NT2/D1 (cell line): ENCODE measurements at regions not wholly inside any gene's neighbourhood (a gene's known extent, or its start where the extent isn't known, plus 50 kb on each side); places are given as distances from the start of the nearest gene placed in this dataset.

Experiments used
- DNase-seq: peaks from one replicate; pipeline ENCODE4 v3.0.0-alpha.2; 2011; ENCODE audit warnings: low read depth, low spot score
- H3K27me3 ChIP-seq: 2 replicates; pipeline ENCODE4 v1.6.0; 2011; ENCODE audit warnings: mild to moderate bottlenecking; ENCODE audit not compliant: insufficient read length, insufficient read depth
- H3K36me3 ChIP-seq: 2 replicates; pipeline ENCODE4 v1.6.1; 2011; ENCODE audit warnings: mild to moderate bottlenecking, low read length, mixed read lengths; ENCODE audit not compliant: insufficient read depth, insufficient read length
- H3K4me1 ChIP-seq: 2 replicates; pipeline ENCODE4 v1.5.1; 2011; ENCODE audit not compliant: insufficient read depth, insufficient read length
- H3K4me3 ChIP-seq: 2 replicates; pipeline ENCODE4 v1.5.1; 2011; ENCODE audit warnings: low read depth; ENCODE audit not compliant: insufficient read length
- H3K9ac ChIP-seq: 2 replicates; pipeline ENCODE4 v1.6.0; 2011; ENCODE audit warnings: low read depth; ENCODE audit not compliant: insufficient read length
- H3K9me3 ChIP-seq: 2 replicates; pipeline ENCODE4 v1.5.1; 2011; ENCODE audit warnings: mild to moderate bottlenecking, low read length; ENCODE audit not compliant: insufficient read depth
- SUZ12 ChIP-seq: IDR thresholded peaks from 2 replicates; pipeline ENCODE4 v1.6.1; 2011; ENCODE audit not compliant: insufficient read length, insufficient read depth; ENCODE audit errors: extremely low read depth
- YY1 ChIP-seq: IDR thresholded peaks from 2 replicates; pipeline ENCODE4 v1.6.1; 2011; ENCODE audit not compliant: insufficient read length, insufficient read depth
- ZNF274 ChIP-seq: IDR thresholded peaks from 2 replicates; pipeline ENCODE4 v1.6.1; 2011; ENCODE audit warnings: mild to moderate bottlenecking, low read depth, low read length

DNA sequence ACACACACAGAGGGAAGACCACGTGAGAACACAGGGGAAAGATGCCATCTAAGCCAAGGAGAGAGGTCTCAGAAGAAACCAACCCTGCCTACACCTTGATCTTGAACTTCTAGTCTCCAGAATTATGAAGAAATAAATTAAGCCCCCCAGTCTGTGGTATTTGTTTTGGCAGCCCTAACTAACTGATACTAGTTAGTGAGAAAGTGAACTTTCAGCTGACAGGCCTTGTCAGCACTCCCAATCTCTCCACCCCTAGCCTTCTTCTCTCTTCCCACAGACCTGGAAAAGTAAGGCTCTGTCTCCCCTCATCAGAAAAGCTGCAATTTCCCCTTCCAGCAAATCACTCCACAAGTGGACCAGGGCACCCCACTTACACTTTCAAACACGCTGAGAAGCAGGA lies 108.6 kb upstream of the CDYL start:
- DNase-seq: no peak
- TF ChIP-seq YY1 (no peak), ZNF274 (no peak), SUZ12 (no peak)
- Histone ChIP-seq H3K4me3 (no peak overlapping the region), H3K27me3 (no peaks in the 10 kb centered on the region), H3K4me1 (no peaks in the 10 kb centered on the region), H3K36me3 (no peaks in the 10 kb centered on the region), H3K9me3 (no peaks in the 10 kb centered on the region), H3K9ac (no peak overlapping the region)

DNA sequence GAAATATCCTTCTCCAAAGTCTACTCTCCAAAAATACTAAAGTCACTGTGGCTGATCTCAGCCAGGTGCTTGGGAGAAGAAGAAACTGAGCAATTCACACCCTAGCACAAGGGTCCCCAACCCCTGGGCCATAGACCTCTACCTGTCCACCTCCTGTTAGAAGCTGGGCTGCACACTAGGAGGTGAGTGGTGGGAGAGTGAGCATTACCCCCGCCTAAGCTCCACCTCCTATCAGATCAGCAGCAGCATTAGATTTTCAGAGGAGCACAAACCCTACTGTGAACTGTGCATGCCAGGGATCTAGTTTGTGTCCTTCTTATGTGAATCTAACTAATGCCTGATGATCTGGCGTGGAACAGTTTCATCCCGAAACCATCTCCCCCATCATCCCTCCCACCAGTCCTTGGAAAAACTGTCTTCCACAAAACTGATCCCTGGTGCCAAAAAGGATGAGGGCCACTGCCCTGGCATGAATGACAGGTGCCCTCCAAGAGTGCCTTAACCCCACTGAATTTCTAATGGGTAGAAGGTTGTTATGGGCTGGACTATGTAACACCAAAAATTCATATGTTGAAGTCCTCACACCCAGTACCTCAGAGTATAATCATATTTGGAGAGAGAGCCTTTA lies 109.2 kb upstream of the CDYL start:
- H3K4me1 ChIP-seq: no peaks in the 10 kb centered on the region
- no peaks in the 10 kb centered on the region for H3K36me3 ChIP-seq
- no peaks in the 10 kb centered on the region for H3K9me3 ChIP-seq
- TF ChIP-seq ZNF274 (no peak), YY1 (no peak), SUZ12 (no peak)
- DNase-seq: no peak
- no peak overlapping the region for H3K9ac ChIP-seq
- H3K27me3 ChIP-seq: no peaks in the 10 kb centered on the region
- H3K4me3 ChIP-seq: no peak overlapping the region

DNA sequence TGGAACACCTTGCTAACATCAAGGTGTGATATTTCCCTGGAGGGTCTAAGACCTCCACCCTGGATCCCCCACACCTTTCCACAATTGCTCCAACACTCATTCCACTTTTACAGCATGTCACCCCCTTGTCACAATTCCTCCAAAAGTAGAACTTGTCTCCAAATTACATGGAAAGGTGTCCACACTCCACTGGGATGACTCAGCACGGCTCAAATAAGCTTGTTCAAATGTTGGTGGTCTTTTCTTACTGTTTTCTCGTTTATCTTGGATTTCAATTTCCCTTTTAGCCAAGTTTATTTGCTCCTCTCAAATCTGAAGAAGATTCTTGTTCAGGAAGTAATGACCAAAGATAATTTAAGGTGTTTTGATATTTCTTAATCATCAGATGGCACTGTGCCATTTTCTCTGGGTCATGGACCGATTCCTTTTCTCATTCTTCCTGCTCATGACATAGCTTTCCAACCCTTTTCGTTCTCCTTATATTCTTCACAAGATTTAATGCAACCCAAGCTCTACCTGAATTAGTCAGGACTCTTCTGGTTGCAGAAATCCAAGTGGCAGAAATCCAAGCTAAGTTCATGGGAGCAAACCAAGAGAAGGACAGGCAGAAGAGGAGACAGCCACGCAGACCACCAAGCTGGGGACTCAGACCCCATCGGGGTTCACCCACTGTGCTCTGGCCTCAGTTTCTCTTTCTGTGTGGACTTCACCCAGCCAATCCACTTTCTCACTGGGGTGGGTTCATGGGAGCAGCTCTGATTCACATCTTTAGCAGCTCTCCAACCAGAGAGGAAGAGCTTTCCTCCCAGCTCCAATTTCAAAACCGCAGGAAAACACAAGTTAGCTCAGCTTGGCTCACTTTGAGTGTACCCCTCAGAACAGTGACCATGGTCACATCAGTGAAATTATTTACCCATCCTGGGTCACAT lies 110.5 kb upstream of the CDYL start:
- H3K9me3 ChIP-seq: no peaks in the 10 kb centered on the region
- H3K4me3 ChIP-seq: no peak overlapping the region
- H3K4me1 ChIP-seq: peaks cover 5% of the 10 kb centered on the region
- no peak for TF ChIP-seq ZNF274
- no peak for TF ChIP-seq SUZ12
- TF ChIP-seq YY1: no peak
- H3K36me3 ChIP-seq: no peaks in the 10 kb centered on the region
- H3K9ac ChIP-seq: no peak overlapping the region
- H3K27me3 ChIP-seq: no peaks in the 10 kb centered on the region
- no peak for DNase-seq

DNA sequence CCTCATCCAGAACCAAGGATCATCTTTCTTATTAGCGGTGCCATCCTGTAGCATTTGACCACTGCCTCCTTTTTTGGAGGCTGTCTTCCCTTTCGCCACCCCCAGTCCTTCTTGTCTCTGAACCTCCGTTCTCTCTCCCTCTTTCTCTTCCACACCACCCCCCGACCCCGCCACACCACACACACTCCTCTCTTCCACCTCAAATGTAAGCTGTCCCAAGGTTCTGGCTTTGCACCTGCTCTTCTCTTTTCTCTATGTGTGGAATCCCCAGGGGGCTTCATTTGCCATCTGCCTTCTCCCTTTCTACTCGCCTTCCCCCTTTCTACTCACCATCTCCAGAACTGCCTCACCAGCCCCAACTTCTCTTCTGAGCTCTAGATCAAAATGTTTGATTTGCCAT lies 111.3 kb upstream of the CDYL start:
- H3K27me3 ChIP-seq: no peaks in the 10 kb centered on the region
- no peak overlapping the region for H3K4me3 ChIP-seq
- no peak overlapping the region for H3K9ac ChIP-seq
- no peaks in the 10 kb centered on the region for H3K9me3 ChIP-seq
- DNase-seq: no peak
- peaks cover 5% of the 10 kb centered on the region for H3K4me1 ChIP-seq
- TF ChIP-seq YY1 (no peak), ZNF274 (no peak), SUZ12 (no peak)
- no peaks in the 10 kb centered on the region for H3K36me3 ChIP-seq

DNA sequence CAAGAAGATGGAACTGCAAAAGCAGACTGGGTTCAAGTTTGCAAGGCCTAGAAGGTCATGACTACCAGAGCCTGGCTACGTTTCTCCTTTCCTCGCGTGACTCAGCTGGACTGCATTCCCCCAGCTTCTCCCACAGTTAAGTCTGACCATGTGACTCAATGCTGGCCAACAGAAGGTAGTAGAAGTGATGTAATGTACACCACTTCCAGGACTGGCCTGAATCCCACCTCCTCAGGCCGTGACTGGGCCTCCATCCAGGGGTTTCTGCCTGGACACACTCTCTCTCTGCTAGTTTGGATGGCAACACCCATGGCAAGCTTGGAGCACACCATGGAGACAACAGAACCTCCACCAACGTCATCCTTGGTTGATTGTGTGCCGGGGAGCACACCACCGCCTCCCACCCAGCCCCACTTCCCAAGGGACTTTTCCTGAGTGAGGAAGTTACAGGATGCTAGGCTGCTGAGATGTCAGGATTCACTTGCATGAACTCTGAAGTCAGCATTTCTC lies 112.0 kb upstream of the CDYL start:
- Histone ChIP-seq H3K4me1 (peaks cover 5% of the 10 kb centered on the region), H3K4me3 (no peak overlapping the region), H3K36me3 (no peaks in the 10 kb centered on the region), H3K27me3 (no peaks in the 10 kb centered on the region), H3K9ac (no peak overlapping the region), H3K9me3 (no peaks in the 10 kb centered on the region)
- no peak for DNase-seq
- TF ChIP-seq ZNF274 (no peak), YY1 (no peak)

DNA sequence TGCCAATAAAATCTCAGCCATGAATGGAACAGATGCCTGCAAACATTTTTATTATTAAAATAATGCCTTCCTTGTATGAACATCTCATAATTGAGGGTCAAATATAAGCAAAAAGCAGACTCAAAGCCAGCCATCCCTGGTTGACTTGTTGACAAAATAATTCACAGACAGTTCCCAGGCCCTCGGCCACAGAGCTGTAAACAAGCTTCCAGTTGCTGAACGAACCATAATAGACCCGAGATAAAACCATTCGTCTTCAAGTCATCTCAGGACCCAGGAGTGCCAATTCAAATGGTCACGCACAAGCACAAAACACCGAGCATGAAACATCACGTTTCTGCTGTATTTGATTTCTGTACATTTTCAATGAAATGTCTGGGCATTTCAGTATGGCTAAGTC lies 113.3 kb upstream of the CDYL start:
- no peak for TF ChIP-seq ZNF274
- no peak for TF ChIP-seq SUZ12
- TF ChIP-seq YY1: no peak
- Histone ChIP-seq H3K36me3 (no peaks in the 10 kb centered on the region), H3K9me3 (no peaks in the 10 kb centered on the region), H3K27me3 (no peaks in the 10 kb centered on the region), H3K4me1 (peaks cover 5% of the 10 kb centered on the region), H3K9ac (no peak overlapping the region), H3K4me3 (no peak overlapping the region)
- no peak for DNase-seq

DNA sequence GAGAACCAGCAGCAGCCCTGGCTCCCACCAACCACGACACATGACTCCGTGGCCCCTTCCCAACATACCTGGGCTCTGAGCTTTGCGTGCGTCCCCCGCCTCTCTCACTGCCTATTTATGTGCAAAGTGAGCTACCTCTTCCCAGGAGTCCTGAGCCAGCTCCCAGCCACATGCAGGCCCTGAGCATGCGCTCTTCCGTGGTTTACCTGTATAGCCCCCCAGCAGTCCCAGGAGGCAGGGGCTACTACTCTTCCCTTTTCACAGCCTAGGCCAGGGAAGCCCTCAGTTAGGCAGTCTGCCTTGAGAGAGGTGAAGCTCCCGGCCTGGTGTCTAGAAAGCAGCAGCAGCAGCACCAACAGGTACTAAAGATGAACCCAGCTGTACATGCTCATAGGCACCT lies 114.8 kb upstream of the CDYL start:
- Histone ChIP-seq H3K36me3 (no peaks in the 10 kb centered on the region), H3K27me3 (no peaks in the 10 kb centered on the region), H3K9ac (no peak overlapping the region), H3K4me3 (no peak overlapping the region), H3K9me3 (no peaks in the 10 kb centered on the region), H3K4me1 (peaks cover 5% of the 10 kb centered on the region)
- DNase-seq: no peak
- TF ChIP-seq ZNF274 (no peak), SUZ12 (no peak), YY1 (no peak)
